T-helper 1 cell treated with Interleukin-12 subunit alpha and Interleukin-12 subunit beta and Interleukin-4 antibody, amounts not matched to agents 30 ng/mL and 1 ng/mL, for 36 hours (primary cell): ENCODE measurements at regions not wholly inside any gene's neighbourhood (a gene's known extent, or its start where the extent isn't known, plus 50 kb on each side); places are given as distances from the start of the nearest gene placed in this dataset.

Experiments used
- intact Hi-C: fragments of 100-400 bp; cut with micrococcal nuclease; formaldehyde crosslinking; loops from one replicate; pipeline ENCODE4 v1.15.1; 2024

GRCh38 chr11:32200136-32200847 is 109.4 kb downstream of the RCN1 start:
- intact Hi-C loops = no loop called here

GRCh38 chr11:32204751-32205150 is 113.9 kb downstream of the RCN1 start:
- intact Hi-C loops = no loop called here

- intact Hi-C loops = no loop called here
These were observed 119.7 kb downstream of the RCN1 start for GRCh38 chr11:32210556-32210955.

- intact Hi-C loops = no loop called here
These were observed 122.3 kb downstream of the RCN1 start for GRCh38 chr11:32213223-32213622.

DNA sequence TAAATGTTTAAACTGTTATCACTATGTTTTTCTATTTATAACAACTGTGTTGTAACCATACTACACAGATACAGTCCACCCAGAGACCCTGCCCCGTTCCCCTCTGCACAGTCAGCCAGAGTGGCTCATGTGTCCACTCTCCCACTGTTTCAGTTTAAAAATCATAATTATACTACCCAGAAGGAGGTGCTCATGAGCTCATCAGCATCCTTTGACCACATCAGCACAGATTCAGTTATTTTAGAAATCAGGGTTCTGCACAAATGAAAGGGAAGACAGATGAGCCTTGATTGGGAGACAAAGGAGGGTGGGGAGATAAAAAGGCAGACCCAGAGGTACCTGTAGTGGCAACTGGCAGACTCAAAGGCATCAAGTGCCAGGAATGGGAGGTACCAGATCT is 124.3 kb downstream of the RCN1 start:
- intact Hi-C loops = no loop called here

- intact Hi-C loops = no loop called here
These were observed 125.9 kb downstream of the RCN1 start for GRCh38 chr11:32216749-32217148.

DNA sequence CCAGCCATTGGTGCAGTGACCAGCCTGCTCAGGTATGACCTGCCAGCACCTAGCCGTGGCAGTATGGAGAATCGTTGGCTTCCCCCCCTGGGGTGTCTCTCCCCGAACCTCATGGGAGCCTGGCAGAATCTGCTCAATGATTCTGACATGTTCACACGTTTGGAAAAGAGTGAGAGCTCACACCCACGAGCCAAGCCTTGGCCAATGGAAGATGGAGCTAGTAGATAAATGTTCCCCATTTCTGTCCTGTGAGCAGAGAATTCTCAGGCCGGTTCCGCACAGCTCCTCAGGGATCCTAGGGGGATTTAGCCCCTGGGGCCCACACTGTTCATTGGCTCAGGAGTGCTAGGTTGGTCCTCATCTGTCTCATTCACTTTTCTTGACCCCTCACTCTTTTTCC is 128.4 kb downstream of the RCN1 start:
- intact Hi-C loops = no loop called here

GRCh38 chr11:32221476-32222032 is 130.7 kb downstream of the RCN1 start:
- intact Hi-C loops = no loop called here

DNA sequence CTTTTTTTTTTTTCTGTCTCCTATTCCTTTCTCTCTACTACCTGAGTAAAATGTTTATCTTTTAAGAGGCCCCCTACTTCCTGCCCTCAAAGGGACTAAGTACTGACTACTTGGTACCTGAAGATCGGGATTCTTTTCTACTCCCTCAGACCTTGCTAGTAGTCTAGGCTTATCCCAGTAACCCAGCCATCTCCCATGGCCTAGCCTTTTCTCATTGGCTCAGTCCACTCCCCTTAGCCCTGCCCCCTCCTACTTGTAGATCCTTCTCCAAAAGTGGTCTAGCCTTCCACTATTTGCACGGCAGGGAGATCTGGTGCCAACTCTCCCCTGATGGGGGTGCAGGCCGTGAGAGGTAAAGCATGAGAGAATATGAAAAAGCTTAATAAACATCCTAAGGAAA is 133.7 kb downstream of the RCN1 start:
- intact Hi-C loops = no loop called here

- intact Hi-C loops = no loop called here
These were observed 134.9 kb downstream of the RCN1 start for GRCh38 chr11:32225571-32226285.

- intact Hi-C loops = no loop called here
These were observed 135.6 kb downstream of the RCN1 start for GRCh38 chr11:32226480-32226879.

DNA sequence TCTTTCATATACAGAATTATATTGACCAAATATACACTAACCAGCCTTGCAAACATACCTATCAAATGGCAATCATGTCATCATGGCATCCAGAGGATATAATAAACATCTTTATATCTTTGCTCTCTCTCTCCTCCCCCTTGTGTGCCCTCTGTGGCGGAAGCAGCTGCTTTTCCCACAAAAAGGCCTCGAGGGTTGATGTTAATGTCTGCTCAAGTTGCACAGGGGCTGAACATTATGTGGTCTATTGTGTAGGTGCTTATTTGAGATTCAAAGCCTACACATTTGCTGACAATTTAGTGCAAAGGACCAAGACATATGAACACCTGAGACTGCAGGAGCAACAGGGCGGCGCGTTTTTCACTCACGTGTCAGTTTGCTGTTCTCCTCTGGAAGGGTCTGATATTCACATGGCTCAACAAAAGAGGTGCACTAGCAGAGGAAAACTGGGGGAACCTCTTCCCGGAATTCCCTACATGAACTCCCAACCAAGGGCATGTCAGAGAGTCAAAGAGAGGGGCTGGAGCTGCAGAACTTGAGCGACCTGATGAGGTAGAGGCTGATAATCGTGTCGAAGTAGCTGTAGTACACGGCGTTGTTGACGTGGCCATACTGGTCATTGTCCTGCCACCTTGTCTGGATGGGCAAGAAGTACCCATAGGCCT is 138.8 kb downstream of the RCN1 start:
- intact Hi-C loops = no loop called here

- intact Hi-C loops = no loop called here
These were observed 141.1 kb downstream of the RCN1 start for GRCh38 chr11:32231909-32232493.

- intact Hi-C loops = no loop called here
These were observed 141.6 kb downstream of the RCN1 start for GRCh38 chr11:32232516-32232915.

GRCh38 chr11:32233276-32233675 is 142.4 kb downstream of the RCN1 start:
- intact Hi-C loops = no loop called here

DNA sequence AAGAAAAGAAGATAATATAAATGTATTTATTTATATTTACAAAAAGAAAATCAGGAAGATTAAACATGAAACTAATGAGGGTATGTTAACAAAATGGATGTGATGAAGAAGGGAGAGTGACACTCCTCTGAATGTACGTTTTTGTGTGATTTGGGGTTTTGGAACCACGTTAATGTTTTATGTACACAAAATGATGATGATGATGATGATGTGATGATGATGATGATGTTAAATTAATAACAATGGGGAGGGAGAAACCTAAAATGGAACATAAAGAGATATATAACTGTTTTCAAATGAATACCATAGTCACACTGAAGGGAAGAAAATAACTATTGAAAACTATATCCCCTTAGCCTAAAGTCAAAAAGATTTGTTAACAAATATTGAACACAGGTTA is 143.1 kb downstream of the RCN1 start:
- intact Hi-C loops = no loop called here

DNA sequence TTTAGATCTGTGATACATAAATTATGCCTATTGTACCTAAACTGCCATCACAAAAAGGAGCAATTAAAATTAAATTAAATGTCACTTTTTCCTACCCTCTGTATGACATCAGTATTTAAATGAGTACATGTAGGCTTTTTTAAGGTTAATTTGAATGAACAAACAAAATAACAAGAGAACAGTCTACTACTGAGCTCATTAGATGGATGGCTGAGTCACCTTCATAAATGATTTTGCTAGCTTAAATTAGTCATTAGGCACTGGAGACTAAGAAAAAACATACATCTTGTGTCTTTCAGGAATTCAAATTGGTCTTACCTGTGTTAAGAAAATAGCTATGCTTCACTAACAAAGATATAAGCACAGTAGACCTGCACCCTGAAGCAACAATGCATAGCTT is 153.6 kb downstream of the RCN1 start:
- intact Hi-C loops = no loop called here

DNA sequence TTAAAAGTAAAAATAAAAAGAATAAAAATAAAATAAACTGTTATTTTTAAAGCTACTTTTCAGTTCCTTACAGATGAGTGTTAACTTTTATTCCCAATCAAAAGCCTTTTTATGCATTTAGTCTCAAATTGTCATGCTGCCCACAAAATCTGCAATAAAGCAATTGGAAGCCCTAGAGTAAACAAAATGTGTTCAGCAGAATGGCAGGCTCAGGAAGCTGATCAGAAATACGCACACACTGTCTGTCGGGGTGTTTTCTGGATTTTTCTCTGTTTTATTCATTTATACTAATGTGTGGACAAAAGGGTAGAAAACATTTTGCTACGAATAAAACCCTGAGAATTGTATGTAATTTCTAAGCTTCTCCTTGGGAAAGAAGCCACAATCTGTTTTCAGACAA is 162.8 kb downstream of the RCN1 start:
- intact Hi-C loops = no loop called here

- intact Hi-C loops = no loop called here
These were observed 165.0 kb downstream of the RCN1 start for GRCh38 chr11:32255841-32256240.

- intact Hi-C loops = no loop called here
These were observed 165.6 kb downstream of the RCN1 start for GRCh38 chr11:32256466-32256865.

DNA sequence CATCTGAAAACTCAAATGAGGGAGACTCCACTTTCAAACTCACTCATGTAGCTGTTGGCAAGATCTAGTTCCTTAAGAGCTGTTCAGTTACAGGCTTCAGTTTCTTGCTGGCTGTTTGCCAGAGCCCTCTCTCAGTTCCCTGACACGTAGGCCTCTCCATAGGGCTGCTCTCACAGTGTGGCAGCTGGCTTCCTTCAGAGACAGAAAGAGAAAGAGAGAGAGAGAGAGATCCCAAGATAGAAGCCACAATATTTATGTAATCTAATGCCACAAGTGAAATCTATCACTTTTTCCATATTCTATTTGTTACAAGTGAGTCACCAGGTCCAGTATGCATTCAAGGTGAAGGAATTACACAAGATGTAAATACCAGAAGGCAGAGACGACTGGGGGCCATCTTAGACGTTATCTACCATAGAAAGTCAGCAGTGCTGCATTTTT is 168.8 kb downstream of the RCN1 start:
- intact Hi-C loops = no loop called here

- intact Hi-C loops = no loop called here
These were observed 171.5 kb downstream of the RCN1 start for GRCh38 chr11:32262367-32262766.
